Heart left ventricle (tissue), 16 donors: ENCODE measurements at regions not wholly inside any gene's neighbourhood (a gene's known extent, or its start where the extent isn't known, plus 50 kb on each side); places are given as distances from the start of the nearest gene placed in this dataset.

ENCODE experiments used
- ATAC-seq, 4 donors: fragments of 200-7000 bp; cut with Tn5 transposase; one replicate each; pipeline ENCODE4 v1.9.1; 2020 to 2022; ENCODE audit warnings: moderate library complexity in 4 of 4, mild to moderate bottlenecking in 3 of 4, moderate number of reproducible peaks in 1 of 4
- DNase-seq, 5 donors: peaks; one replicate each; pipeline ENCODE4 v3.0.0-alpha.2; 2020
- H3K27ac ChIP-seq, 12 donors: fragments of 200-600 bp; sonication (generic) in 4 of 12; one replicate each; pipeline versions ENCODE4 v1.5.0 to v1.8.0; 2016 to 2022; ENCODE audit warnings: mild to moderate bottlenecking in 2 of 12
- H3K27me3 ChIP-seq, 9 donors: fragments of 200-600 bp; sonication (generic) in 2 of 9; one replicate each; pipeline versions ENCODE4 v1.5.1 to v1.8.0; 2016 to 2022; ENCODE audit warnings: mild to moderate bottlenecking in 3 of 9
- H3K36me3 ChIP-seq, 9 donors: fragments of 200-600 bp; sonication (generic) in 2 of 9; one replicate each; pipeline versions ENCODE4 v1.5.0 to v1.8.0; 2018 to 2022; ENCODE audit warnings: mild to moderate bottlenecking in 2 of 9
- H3K4me1 ChIP-seq, 12 donors: fragments of 200-600 bp; sonication (generic) in 4 of 12; one replicate each; pipeline versions ENCODE4 v1.5.0 to v1.8.0; 2016 to 2022; ENCODE audit warnings: mild to moderate bottlenecking in 3 of 12
- H3K4me3 ChIP-seq, 12 donors: fragments of 200-600 bp; sonication (generic) in 4 of 12; one replicate each; pipeline versions ENCODE4 v1.5.0 to v1.8.0; 2017 to 2022; ENCODE audit warnings: mild to moderate bottlenecking in 9 of 12, moderate library complexity in 4 of 12
- H3K9me3 ChIP-seq, 12 donors: fragments of 200-600 bp; sonication (generic) in 4 of 12; one replicate each; pipeline versions ENCODE4 v1.5.0 to v1.8.0; 2016 to 2022; ENCODE audit warnings: mild to moderate bottlenecking in 1 of 12
- CTCF ChIP-seq, 12 donors: fragments of 200-600 bp; sonication (generic) in 4 of 12; IDR thresholded peaks; one replicate each; pipeline versions ENCODE4 v1.5.0 to v1.8.0; 2018 to 2022; ENCODE audit warnings: antibody characterized with exemption in 12 of 12, mild to moderate bottlenecking in 5 of 12
- POLR2A ChIP-seq, 2 donors: fragments of 450-650 bp; IDR thresholded peaks; one replicate each; pipeline ENCODE4 v1.6.1; 2017; ENCODE audit warnings: antibody characterized with exemption in 2 of 2, mild to moderate bottlenecking in 2 of 2, moderate library complexity in 2 of 2
- WGBS, 4 donors: extraction: QIAGEN DNeasy Blood & Tissue Kit in 2 of 4; methylation state at CpG; one replicate each; pipeline versions ENCODE4 v1.1.5 to v1.1.7; 2013 to 2018; 5-methylcytosine and 5-hydroxymethylcytosine counted together
- intact Hi-C, 10 donors: fragments of 100-400 bp; cut with DNase I; formaldehyde crosslinking; loops; one replicate each; pipeline versions ENCODE4 v1.11.1 to v1.14.2; 2022
- donor health status: ischemic (EF 13 %, LVEDD 7.1; RV severe dilation, severe dysfunction).
- donor health status: healthy with polysubstance abuse.
- donor health status: DM: no; HTN: yes; CAD: no.
- donor health status: DM: no; HTN: no; CAD: no.
- donor health status: ischemic (EF 25% LVEDD 6.9; RV normal size, moderate dysfunction).
- donor health status: ischemic (EF 25% LVEDD 5.7; RV mildly dilated, moderate dysfunction).
- donor health status: healthy.
- donor health status: DM: yes; HTN: yes; CAD: no.
- donor health status: ischemic (EF 35%, LVEDD 5.7; RV mildly dilated, moderate dysfunction).
- donor health status: nonischemic (EF 11% LVEDD 7.7; RV severe dilation, severe dysfunction).
- donor health status: DM: yes; HTN: yes; CAD: no.
- donor health status: PGD.
- donor health status: ischemic (EF 29% LVEDD 5.4; RV normal size, mild dysfunction).
- donor health status: nonischemic (EF 23%, LVEDD 6.1; RV moderate dilation, normal function).

GRCh38 chr17:71247441-71248015 is 873.3 kb upstream of the SOX9 start:
- ATAC-seq: no peak
- intact Hi-C loops: no loop called here
- no peak for TF ChIP-seq CTCF (IDR thresholded peaks at IDR 0.05)
- TF ChIP-seq POLR2A (IDR thresholded peaks at IDR 0.05): no peak
- H3K27ac ChIP-seq: no peak overlapping the region
- 48 to 67% (median 56%) methylated on average over 4 of the region's 4 CpGs for WGBS, 4 donors
- H3K4me1 ChIP-seq: no peaks in the 10 kb centered on the region
- no peak overlapping the region for H3K4me3 ChIP-seq
- no peaks in the 10 kb centered on the region for H3K36me3 ChIP-seq
- no peaks in the 10 kb centered on the region for H3K9me3 ChIP-seq
- no peak for DNase-seq
- no peaks in the 10 kb centered on the region for H3K27me3 ChIP-seq

- DNase-seq (no peak), ATAC-seq (no peak)
- Histone ChIP-seq H3K36me3 (no peaks in the 10 kb centered on the region), H3K4me1 (no peaks in the 10 kb centered on the region), H3K9me3 (no peaks in the 10 kb centered on the region), H3K27ac (no peak overlapping the region), H3K4me3 (no peak overlapping the region), H3K27me3 (no peaks in the 10 kb centered on the region)
- TF ChIP-seq CTCF (IDR thresholded peaks at IDR 0.05): no peak
- no peak for TF ChIP-seq POLR2A (IDR thresholded peaks at IDR 0.05)
- 42 to 55% (median 48%) methylated on average over 2 of the region's 2 CpGs for WGBS, 4 donors
- intact Hi-C loops: no loop called here
These were observed 869.5 kb upstream of the SOX9 start for GRCh38 chr17:71251276-71251675.

- intact Hi-C loops: no loop called here
- H3K4me3 ChIP-seq: no peak overlapping the region
- no peaks in the 10 kb centered on the region for H3K4me1 ChIP-seq
- H3K27me3 ChIP-seq: no peaks in the 10 kb centered on the region
- H3K9me3 ChIP-seq: no peaks in the 10 kb centered on the region
- TF ChIP-seq POLR2A (IDR thresholded peaks at IDR 0.05) (no peak), CTCF (IDR thresholded peaks at IDR 0.05) (no peak)
- DNase-seq (no peak), ATAC-seq (no peak)
- H3K36me3 ChIP-seq: no peaks in the 10 kb centered on the region
- no peak overlapping the region for H3K27ac ChIP-seq
- WGBS, 4 donors: 64 to 72% (median 67%) methylated on average over 2 of the region's 2 CpGs
These were observed 868.9 kb upstream of the SOX9 start for GRCh38 chr17:71251951-71252350.

GRCh38 chr17:71252436-71252835 is 868.4 kb upstream of the SOX9 start:
- Histone ChIP-seq H3K4me3 (no peak overlapping the region), H3K4me1 (no peaks in the 10 kb centered on the region), H3K36me3 (no peaks in the 10 kb centered on the region), H3K27ac (no peak overlapping the region), H3K27me3 (no peaks in the 10 kb centered on the region), H3K9me3 (no peaks in the 10 kb centered on the region)
- no peak for ATAC-seq
- 0 to 82% (median 0%) methylated on average over 1 of the region's 1 CpG for WGBS, 4 donors
- intact Hi-C loops: no loop called here
- no peak for TF ChIP-seq POLR2A (IDR thresholded peaks at IDR 0.05)
- TF ChIP-seq CTCF (IDR thresholded peaks at IDR 0.05): no peak
- no peak for DNase-seq
